Nephron (organoid): ENCODE measurements at regions not wholly inside any gene's neighbourhood (a gene's known extent, or its start where the extent isn't known, plus 50 kb on each side); places are given as distances from the start of the nearest gene placed in this dataset.

ENCODE experiments used
- H3K27ac Mint-ChIP-seq, 3 experiments: 2 replicates each; pipeline ENCODE4 v1.8.0; 2020; ENCODE audit warnings: mixed read lengths in 3 of 3, mild to moderate bottlenecking in 2 of 3, moderate library complexity in 1 of 3
- H3K27me3 Mint-ChIP-seq: 2 replicates; pipeline ENCODE4 v1.8.0; 2021; ENCODE audit warnings: low read depth, mild to moderate bottlenecking, moderate library complexity, mixed read lengths
- H3K36me3 Mint-ChIP-seq: 2 replicates; pipeline ENCODE4 v1.8.0; 2020; ENCODE audit warnings: low read depth, mixed read lengths
- H3K4me1 Mint-ChIP-seq: 2 replicates; pipeline ENCODE4 v1.8.0; 2020; ENCODE audit warnings: mixed read lengths
- H3K4me3 Mint-ChIP-seq, 3 experiments: 2 replicates each; pipeline ENCODE4 v1.8.0; 2020; ENCODE audit warnings: mild to moderate bottlenecking in 3 of 3, mixed read lengths in 3 of 3, moderate library complexity in 2 of 3
- H3K9me3 Mint-ChIP-seq: 2 replicates; pipeline ENCODE4 v1.8.0; 2020; ENCODE audit warnings: mixed read lengths
- CTCF ChIP-seq, 3 experiments: fragments of 200-600 bp; sonication (generic); IDR thresholded peaks; one replicate each; pipeline ENCODE4 v1.5.0; 2021; ENCODE audit warnings: antibody characterized with exemption in 3 of 3; ENCODE audit not compliant: unreplicated experiment in 3 of 3

- Mint-ChIP-seq H3K27ac (no peak overlapping the region), H3K4me1 (no peaks in the 10 kb centered on the region), H3K4me3 (no peak overlapping the region), H3K9me3 (peaks cover 15% of the 10 kb centered on the region), H3K36me3 (no peaks in the 10 kb centered on the region), H3K27me3 (no peaks in the 10 kb centered on the region)
- no peak for TF ChIP-seq CTCF (IDR thresholded peaks at IDR 0.05; ENCODE audit: unreplicated experiment in 3 of 3)
These were observed 855.8 kb downstream of the FSCB start for GRCh38 chr14:43651185-43651787.

- peaks cover 12% of the 10 kb centered on the region for H3K9me3 Mint-ChIP-seq
These were observed 857.6 kb downstream of the FSCB start for GRCh38 chr14:43649508-43649907.

GRCh38 chr14:43647302-43647701 is 859.8 kb downstream of the FSCB start:
- TF ChIP-seq CTCF (IDR thresholded peaks at IDR 0.05; ENCODE audit: unreplicated experiment in 3 of 3): no peak
- no peak overlapping the region for H3K27ac Mint-ChIP-seq
- H3K4me3 Mint-ChIP-seq: no peak overlapping the region
- H3K27me3 Mint-ChIP-seq: no peaks in the 10 kb centered on the region
- no peaks in the 10 kb centered on the region for H3K4me1 Mint-ChIP-seq
- no peaks in the 10 kb centered on the region for H3K36me3 Mint-ChIP-seq
- H3K9me3 Mint-ChIP-seq: peaks cover 8% of the 10 kb centered on the region

More at GRCh38 chr14:43649508-43649907, 857.6 kb downstream of the FSCB start:
- Mint-ChIP-seq H3K36me3 (no peaks in the 10 kb centered on the region), H3K4me3 (no peak overlapping the region), H3K4me1 (no peaks in the 10 kb centered on the region), H3K27ac (no peak overlapping the region), H3K27me3 (no peaks in the 10 kb centered on the region)
- no peak for TF ChIP-seq CTCF (IDR thresholded peaks at IDR 0.05; ENCODE audit: unreplicated experiment in 3 of 3)

GRCh38 chr14:43640718-43641267 is 866.3 kb downstream of the FSCB start:
- Mint-ChIP-seq H3K4me3 (no peak overlapping the region), H3K4me1 (no peaks in the 10 kb centered on the region), H3K36me3 (no peaks in the 10 kb centered on the region), H3K9me3 (peaks cover 3% of the 10 kb centered on the region), H3K27me3 (no peaks in the 10 kb centered on the region), H3K27ac (no peak overlapping the region)
- TF ChIP-seq CTCF (IDR thresholded peaks at IDR 0.05; ENCODE audit: unreplicated experiment in 3 of 3): no peak

- no peak overlapping the region for H3K27ac Mint-ChIP-seq
- H3K4me3 Mint-ChIP-seq: no peak overlapping the region
These were observed 881.8 kb downstream of the FSCB start for GRCh38 chr14:43625294-43625693.

More at GRCh38 chr14:43625294-43625693, 881.8 kb downstream of the FSCB start:
- Mint-ChIP-seq H3K36me3 (no peaks in the 10 kb centered on the region), H3K4me1 (no peaks in the 10 kb centered on the region), H3K9me3 (no peaks in the 10 kb centered on the region), H3K27me3 (no peaks in the 10 kb centered on the region)
- TF ChIP-seq CTCF (IDR thresholded peaks at IDR 0.05; ENCODE audit: unreplicated experiment in 3 of 3): no peak
